Liver (tissue), 8 donors: ENCODE measurements at regions not wholly inside any gene's neighbourhood (a gene's known extent, or its start where the extent isn't known, plus 50 kb on each side); places are given as distances from the start of the nearest gene placed in this dataset.

ENCODE experiments used
- DNase-seq: peaks from one replicate; pipeline ENCODE4 v3.0.0-alpha.2; 2017; ENCODE audit warnings: low spot score
- H3K27ac ChIP-seq, 2 donors: one replicate each; pipeline ENCODE4 v1.7.0; 2013; ENCODE audit warnings: inconsistent platforms in 2 of 2, low read length in 2 of 2, control low read depth in 1 of 2, low read depth in 1 of 2, mild to moderate bottlenecking in 1 of 2
- H3K27me3 ChIP-seq, 4 donors: one replicate each; pipeline versions ENCODE4 v1.6.1 to v1.7.0; 2013; ENCODE audit warnings: low read length in 3 of 4, inconsistent platforms in 1 of 4, mild to moderate bottlenecking in 1 of 4, moderate library complexity in 1 of 4; ENCODE audit not compliant: control insufficient read depth in 4 of 4, insufficient read depth in 4 of 4
- H3K36me3 ChIP-seq, 4 donors: one replicate each; pipeline versions ENCODE4 v1.6.1 to v1.7.0; 2013; ENCODE audit warnings: low read length in 3 of 4, mild to moderate bottlenecking in 3 of 4, low read depth in 1 of 4, moderate library complexity in 1 of 4; ENCODE audit not compliant: control insufficient read depth in 4 of 4, insufficient read depth in 3 of 4
- H3K4me1 ChIP-seq, 4 donors: one replicate each; pipeline versions ENCODE4 v1.6.1 to v1.7.0; 2013; ENCODE audit warnings: low read length in 3 of 4, mild to moderate bottlenecking in 3 of 4, moderate library complexity in 1 of 4; ENCODE audit not compliant: control insufficient read depth in 4 of 4, insufficient read depth in 4 of 4
- H3K4me3 ChIP-seq, 3 donors: one replicate each; pipeline versions ENCODE4 v1.6.1 to v1.7.0; 2013; ENCODE audit warnings: low read length in 3 of 3, control low read depth in 1 of 3, low read depth in 1 of 3, mild to moderate bottlenecking in 1 of 3
- H3K9ac ChIP-seq, 2 donors: one replicate each; pipeline ENCODE4 v1.7.0; 2013; ENCODE audit warnings: low read length in 2 of 2, mild to moderate bottlenecking in 2 of 2, moderate library complexity in 2 of 2, control low read depth in 1 of 2, low read depth in 1 of 2
- H3K9me3 ChIP-seq, 4 donors: one replicate each; pipeline versions ENCODE4 v1.6.1 to v1.7.0; 2013; ENCODE audit warnings: low read length in 3 of 4; ENCODE audit not compliant: control insufficient read depth in 4 of 4
- CTCF ChIP-seq: fragments of 150-350 bp; IDR thresholded peaks from 2 replicates; pipeline ENCODE4 v1.5.1; 2017; ENCODE audit warnings: improper control_type of control experiment, low read depth, low read length; ENCODE audit not compliant: missing input control
- EGR1 ChIP-seq, 2 donors: IDR thresholded peaks; 2 replicates each; pipeline ENCODE4 v1.6.1; 2016 to 2018; ENCODE audit warnings: antibody characterized with exemption in 2 of 2, low read depth in 2 of 2
- FOXA1 ChIP-seq: IDR thresholded peaks from 2 replicates; pipeline ENCODE4 v1.6.1; 2016; ENCODE audit warnings: antibody characterized with exemption
- FOXA2 ChIP-seq: IDR thresholded peaks from 2 replicates; pipeline ENCODE4 v1.6.1; 2016; ENCODE audit warnings: antibody characterized with exemption
- GABPA ChIP-seq, 2 donors: IDR thresholded peaks in 1 of 2; conservative IDR thresholded peaks in 1 of 2; 2 replicates each; pipeline ENCODE4 v1.6.1; 2016; ENCODE audit warnings: antibody characterized with exemption in 2 of 2, mild to moderate bottlenecking in 1 of 2, moderate library complexity in 1 of 2
- HNF4A ChIP-seq, 2 donors: conservative IDR thresholded peaks; 2 replicates each; pipeline ENCODE4 v1.6.1; 2016; ENCODE audit warnings: antibody characterized with exemption in 2 of 2, mild to moderate bottlenecking in 2 of 2
- HNF4G ChIP-seq: IDR thresholded peaks from 2 replicates; pipeline ENCODE4 v1.6.1; 2016; ENCODE audit warnings: antibody characterized with exemption
- JUND ChIP-seq, 2 donors: IDR thresholded peaks; 2 replicates each; pipeline ENCODE4 v1.6.1; 2016; ENCODE audit warnings: antibody characterized with exemption in 2 of 2
- MAX ChIP-seq: IDR thresholded peaks from 2 replicates; pipeline ENCODE4 v1.6.1; 2016; ENCODE audit warnings: antibody characterized with exemption
- NR2F2 ChIP-seq: IDR thresholded peaks from 2 replicates; pipeline ENCODE4 v1.6.1; 2016; ENCODE audit warnings: antibody characterized with exemption
- RAD21 ChIP-seq, 2 donors: IDR thresholded peaks; 2 replicates each; pipeline ENCODE4 v1.6.1; 2016; ENCODE audit warnings: antibody characterized with exemption in 2 of 2, mild to moderate bottlenecking in 2 of 2
- REST ChIP-seq: IDR thresholded peaks from 2 replicates; pipeline ENCODE4 v1.6.1; 2016; ENCODE audit warnings: antibody characterized with exemption, mild to moderate bottlenecking
- RXRA ChIP-seq, 2 donors: IDR thresholded peaks; 2 replicates each; pipeline ENCODE4 v1.6.1; 2017 to 2018; ENCODE audit warnings: antibody characterized with exemption in 2 of 2, mild to moderate bottlenecking in 1 of 2
- SP1 ChIP-seq: IDR thresholded peaks from 2 replicates; pipeline ENCODE4 v1.6.1; 2018; ENCODE audit warnings: antibody characterized with exemption, mild to moderate bottlenecking
- TAF1 ChIP-seq: conservative IDR thresholded peaks from 2 replicates; pipeline ENCODE4 v1.6.1; 2016; ENCODE audit warnings: antibody characterized with exemption, mild to moderate bottlenecking
- ZBTB33 ChIP-seq: IDR thresholded peaks from 2 replicates; pipeline ENCODE4 v1.6.1; 2016; ENCODE audit warnings: antibody characterized with exemption
- WGBS: extraction: QIAGEN DNeasy Blood & Tissue Kit; methylation state at CpG from one replicate; pipeline ENCODE4 v1.1.7; 2013; 5-methylcytosine and 5-hydroxymethylcytosine counted together
- donor health status: healthy.
- donor health status: healthy.
- donor health status: healthy.
- donor health status: healthy.
- donor health status: healthy.

- 70% methylated on average over 3 of the region's 3 CpGs for WGBS
- TF ChIP-seq RAD21 (IDR thresholded peaks at IDR 0.05) (no peak), EGR1 (IDR thresholded peaks at IDR 0.05; ENCODE audit: low read depth in 2 of 2) (no peak), REST (no peak), ZBTB33 (no peak), SP1 (no peak), NR2F2 (no peak), HNF4A (conservative IDR thresholded peaks at IDR 0.05) (no peak), HNF4G (no peak), RXRA (IDR thresholded peaks at IDR 0.05) (no peak)
- no peak for DNase-seq
- H3K9me3 ChIP-seq, result no peaks in the 10 kb centered on the region
- H3K36me3 ChIP-seq, result no peaks in the 10 kb centered on the region
- H3K27me3 ChIP-seq, result no peaks in the 10 kb centered on the region
- no peak overlapping the region for H3K4me3 ChIP-seq
- H3K4me1 ChIP-seq, result no peaks in the 10 kb centered on the region
- no peak overlapping the region for H3K9ac ChIP-seq
- no peak overlapping the region for H3K27ac ChIP-seq
Observed at GRCh38 chr6:114556846-114557488, 214.1 kb upstream of the HS3ST5 start.

- Histone ChIP-seq H3K27me3 (no peaks in the 10 kb centered on the region), H3K4me1 (no peaks in the 10 kb centered on the region), H3K9ac (no peak overlapping the region), H3K9me3 (no peaks in the 10 kb centered on the region), H3K27ac (no peak overlapping the region), H3K4me3 (no peak overlapping the region), H3K36me3 (no peaks in the 10 kb centered on the region)
- DNase-seq, result no peak
- TF ChIP-seq RAD21 (IDR thresholded peaks at IDR 0.05) (no peak), HNF4G (no peak), RXRA (IDR thresholded peaks at IDR 0.05) (no peak), FOXA2 (no peak), HNF4A (conservative IDR thresholded peaks at IDR 0.05) (no peak), EGR1 (IDR thresholded peaks at IDR 0.05; ENCODE audit: low read depth in 2 of 2) (no peak), FOXA1 (no peak), CTCF (no peak), REST (no peak), SP1 (no peak), MAX (no peak), TAF1 (no peak), GABPA (IDR thresholded peaks at IDR 0.05 in 1 of 2, conservative IDR thresholded peaks at IDR 0.05 in 1 of 2) (no peak), NR2F2 (no peak), JUND (IDR thresholded peaks at IDR 0.05) (no peak)
- 85% methylated on average over 2 of the region's 2 CpGs for WGBS
Observed at GRCh38 chr6:114550316-114550715, 207.5 kb upstream of the HS3ST5 start.
